ENCODE measurements at regions not wholly inside any gene's neighbourhood (a gene's known extent, or its start where the extent isn't known, plus 50 kb on each side); places are given as distances from the start of the nearest gene placed in this dataset.

- TF ChIP-seq CTCF (IDR thresholded peaks at IDR 0.05; ENCODE audit: low read depth, low read length, poor library complexity, severe bottlenecking) = no peak
- no peak for TF ChIP-seq EZH2phosphoT487 (IDR thresholded peaks at IDR 0.05; ENCODE audit: borderline replicate concordance, low read length)
Observed at GRCh38 chr15:38651328-38652038, 86.9 kb upstream of the RASGRP1 start.
